OCI-LY7 (cell line): ENCODE measurements at regions not wholly inside any gene's neighbourhood (a gene's known extent, or its start where the extent isn't known, plus 50 kb on each side); places are given as distances from the start of the nearest gene placed in this dataset.

Source experiments
- BruUV-seq: library from RNA; stranded (reverse); fragments of 400-500 nt; replicated peaks from 2 replicates; lab custom pipeline; 2021; lab: Mats Ljungman, UMichigan
- CTCF ChIA-PET: fragments of 300-600 bp; sonication (Branson Sonifier 250); formaldehyde crosslinking; loops from one replicate; lab custom pipeline; 2022; ENCODE audit warnings: antibody characterized with exemption; ENCODE audit not compliant: unreplicated experiment; lab: Charles Lee
- POLR2A ChIA-PET: fragments of 300-600 bp; sonication (Branson Sonifier 250); formaldehyde crosslinking; loops from one replicate; lab custom pipeline; 2022; ENCODE audit warnings: antibody characterized with exemption; lab: Charles Lee
- DNase-seq: peaks from one replicate; pipeline ENCODE4 v3.0.0-alpha.2; 2015; ENCODE audit warnings: low spot score
- H2AFZ ChIP-seq: fragments of 200-600 bp; sonication (generic), shearing (Covaris generic); 2 replicates; pipeline ENCODE4 v1.6.1; 2014; ENCODE audit warnings: mild to moderate bottlenecking, antibody characterized with exemption, low read length, moderate library complexity
- H3K27ac ChIP-seq: fragments of 200-600 bp; sonication (generic); 2 replicates; pipeline ENCODE4 v1.5.1; 2014; ENCODE audit warnings: mixed run types, low read depth, mild to moderate bottlenecking, moderate library complexity, low read length, inconsistent platforms; ENCODE audit not compliant: poor library complexity, severe bottlenecking
- H3K36me3 ChIP-seq: fragments of 200-600 bp; sonication (generic); 2 replicates; pipeline ENCODE4 v1.6.1; 2014; ENCODE audit warnings: mild to moderate bottlenecking, antibody characterized with exemption, low read length, moderate library complexity, mixed read lengths; ENCODE audit not compliant: insufficient read depth
- H3K4me1 ChIP-seq: fragments of 200-600 bp; sonication (generic); 2 replicates; pipeline ENCODE4 v1.5.1; 2014; ENCODE audit warnings: mild to moderate bottlenecking, low read length; ENCODE audit not compliant: insufficient read depth, poor library complexity, severe bottlenecking
- H3K4me2 ChIP-seq: fragments of 200-600 bp; sonication (generic); 2 replicates; pipeline ENCODE4 v1.6.1; 2014; ENCODE audit warnings: mild to moderate bottlenecking, low read length
- H3K4me3 ChIP-seq: fragments of 200-600 bp; sonication (generic); 2 replicates; pipeline ENCODE4 v1.5.1; 2014; ENCODE audit warnings: mild to moderate bottlenecking, low read depth, low read length; ENCODE audit not compliant: poor library complexity, severe bottlenecking
- H3K79me2 ChIP-seq: fragments of 200-600 bp; sonication (generic); 2 replicates; pipeline ENCODE4 v1.6.1; 2016; ENCODE audit warnings: low read depth, mild to moderate bottlenecking, low read length, moderate library complexity, mixed read lengths; ENCODE audit not compliant: insufficient read depth
- H3K9me2 ChIP-seq: fragments of 200-600 bp; sonication (generic); 2 replicates; pipeline ENCODE4 v1.6.1; 2016; ENCODE audit warnings: mild to moderate bottlenecking, low read length, mixed read lengths; ENCODE audit not compliant: insufficient read depth
- H3K9me3 ChIP-seq: fragments of 200-600 bp; sonication (generic); 2 replicates; pipeline ENCODE4 v1.6.1; 2014; ENCODE audit warnings: mild to moderate bottlenecking, mixed run types, low read length, mixed read lengths
- H4K20me1 ChIP-seq: fragments of 200-600 bp; sonication (generic); 2 replicates; pipeline ENCODE4 v1.6.1; 2014; ENCODE audit warnings: mild to moderate bottlenecking, antibody characterized with exemption, low read length, moderate library complexity, mixed read lengths; ENCODE audit not compliant: insufficient read depth
- EZH2phosphoT487 ChIP-seq: fragments of 200-600 bp; sonication (generic); IDR thresholded peaks from 2 replicates; pipeline ENCODE4 v1.6.1; 2018; ENCODE audit warnings: low read depth, borderline replicate concordance, mild to moderate bottlenecking, mixed run types, antibody characterized with exemption, low read length, moderate library complexity, mixed read lengths
- intact Hi-C: fragments of 100-400 bp; cut with micrococcal nuclease; formaldehyde crosslinking; loops from one replicate; pipeline ENCODE4 v1.10.0; 2022; ENCODE audit not compliant: unreplicated experiment
- TF ChIP-seq, protein P1 (sequence below): fragments of 200-600 bp; sonication (generic); conservative IDR thresholded peaks from 2 replicates; pipeline ENCODE4 v1.5.1; 2014; ENCODE audit warnings: mild to moderate bottlenecking, antibody characterized with exemption, low read length, moderate library complexity, mixed read lengths

DNA sequence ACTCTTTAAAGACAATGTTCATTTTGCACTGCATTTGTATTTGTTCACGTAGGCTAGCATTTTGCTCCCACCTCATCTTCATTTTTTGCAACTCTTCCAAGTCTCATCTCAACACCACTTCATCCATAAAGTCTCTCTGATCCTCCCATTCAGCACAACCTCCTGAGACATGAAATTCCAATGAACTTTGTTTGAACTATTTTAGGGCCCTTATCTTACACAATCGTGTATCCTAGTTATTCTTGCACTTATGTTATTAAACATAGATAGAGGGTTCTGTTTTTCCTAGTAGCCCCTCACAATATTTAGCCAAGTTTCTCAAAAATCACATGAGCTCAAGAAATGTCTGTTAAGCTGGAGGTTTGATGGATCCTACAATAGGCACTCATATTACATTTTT is 500.5 kb upstream of the ADAMTS5 start:
- intact Hi-C loops: no loop called here
- TF ChIP-seq, protein P1, sequence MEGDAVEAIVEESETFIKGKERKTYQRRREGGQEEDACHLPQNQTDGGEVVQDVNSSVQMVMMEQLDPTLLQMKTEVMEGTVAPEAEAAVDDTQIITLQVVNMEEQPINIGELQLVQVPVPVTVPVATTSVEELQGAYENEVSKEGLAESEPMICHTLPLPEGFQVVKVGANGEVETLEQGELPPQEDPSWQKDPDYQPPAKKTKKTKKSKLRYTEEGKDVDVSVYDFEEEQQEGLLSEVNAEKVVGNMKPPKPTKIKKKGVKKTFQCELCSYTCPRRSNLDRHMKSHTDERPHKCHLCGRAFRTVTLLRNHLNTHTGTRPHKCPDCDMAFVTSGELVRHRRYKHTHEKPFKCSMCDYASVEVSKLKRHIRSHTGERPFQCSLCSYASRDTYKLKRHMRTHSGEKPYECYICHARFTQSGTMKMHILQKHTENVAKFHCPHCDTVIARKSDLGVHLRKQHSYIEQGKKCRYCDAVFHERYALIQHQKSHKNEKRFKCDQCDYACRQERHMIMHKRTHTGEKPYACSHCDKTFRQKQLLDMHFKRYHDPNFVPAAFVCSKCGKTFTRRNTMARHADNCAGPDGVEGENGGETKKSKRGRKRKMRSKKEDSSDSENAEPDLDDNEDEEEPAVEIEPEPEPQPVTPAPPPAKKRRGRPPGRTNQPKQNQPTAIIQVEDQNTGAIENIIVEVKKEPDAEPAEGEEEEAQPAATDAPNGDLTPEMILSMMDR: no peak
- TF ChIP-seq EZH2phosphoT487: no peak
- BruUV-seq: no TSS peak
- CTCF ChIA-PET: no interaction called here
- no peaks in the 10 kb centered on the region for H3K36me3 ChIP-seq
- H3K9me3 ChIP-seq: 0 out of 2 replicates have a peak, but pooled peaks cover 6% of the 10 kb centered on the region
- H3K4me1 ChIP-seq: no peaks in the 10 kb centered on the region
- no peaks in the 10 kb centered on the region for H4K20me1 ChIP-seq
- H3K4me3 ChIP-seq: no peak overlapping the region
- H3K79me2 ChIP-seq: no peaks in the 10 kb centered on the region
- no peak overlapping the region for H3K4me2 ChIP-seq
- no peak overlapping the region for H2AFZ ChIP-seq
- no peak for DNase-seq
- POLR2A ChIA-PET: interaction anchor here (0.7 to 1.3 kb wide), 2 partner anchors 8 to 953 kb away, joined by 3 read pairs; no protein-coding TSS in a partner anchor
- H3K9me2 ChIP-seq: no peaks in the 10 kb centered on the region
- no peak overlapping the region for H3K27ac ChIP-seq

DNA sequence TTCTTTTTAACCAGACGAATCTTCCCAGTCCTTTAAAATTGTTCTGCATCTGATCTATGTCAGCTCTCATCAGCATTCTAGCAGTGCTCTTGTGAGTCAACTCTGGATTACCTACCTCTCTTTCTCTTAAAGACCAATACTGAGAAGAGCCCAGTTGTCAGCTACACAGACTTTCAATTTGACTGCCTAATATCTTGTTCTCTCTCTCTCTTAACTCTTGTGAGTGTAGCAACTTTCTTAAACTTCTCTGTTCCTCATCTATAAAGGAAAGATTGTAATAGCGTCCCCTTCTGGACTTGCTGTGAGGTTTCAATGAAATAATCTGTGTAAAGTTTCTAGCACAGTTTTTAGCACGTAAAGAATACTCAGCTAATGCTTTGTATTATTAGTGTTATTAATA is 499.3 kb upstream of the ADAMTS5 start:
- intact Hi-C loops: no loop called here
- Histone ChIP-seq H3K36me3 (no peaks in the 10 kb centered on the region), H3K4me3 (no peak overlapping the region), H3K4me1 (no peaks in the 10 kb centered on the region), H3K27ac (no peak overlapping the region), H3K4me2 (no peak overlapping the region), H3K9me2 (no peaks in the 10 kb centered on the region), H3K79me2 (no peaks in the 10 kb centered on the region), H3K9me3 (0 out of 2 replicates have a peak, but pooled peaks cover 6% of the 10 kb centered on the region), H2AFZ (no peak overlapping the region), H4K20me1 (no peaks in the 10 kb centered on the region)
- BruUV-seq: no TSS peak
- CTCF ChIA-PET: no interaction called here
- TF ChIP-seq EZH2phosphoT487: no peak
- TF ChIP-seq, protein P1: no peak
- POLR2A ChIA-PET: no interaction called here
- no peak for DNase-seq

DNA sequence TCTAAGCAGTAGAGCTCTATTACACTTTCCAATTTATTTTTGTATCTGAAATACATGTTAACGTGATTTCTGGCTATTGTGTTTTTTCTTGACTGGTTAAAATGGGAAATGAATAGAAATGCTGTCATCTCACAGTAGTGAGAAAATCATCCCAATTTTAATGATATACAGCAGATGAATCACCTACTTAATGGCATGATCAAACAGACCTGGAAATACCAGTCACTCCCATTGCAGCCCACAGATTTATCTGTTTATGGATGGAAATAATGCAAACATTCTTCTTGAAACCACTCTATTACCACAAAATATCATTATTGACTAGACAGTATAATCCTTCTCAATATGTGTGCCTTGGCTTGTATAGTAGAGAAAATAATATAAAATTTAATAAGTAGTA is 497.8 kb upstream of the ADAMTS5 start:
- Histone ChIP-seq H3K36me3 (no peaks in the 10 kb centered on the region), H3K9me3 (0 out of 2 replicates have a peak, but pooled peaks cover 6% of the 10 kb centered on the region), H3K4me1 (no peaks in the 10 kb centered on the region), H4K20me1 (no peaks in the 10 kb centered on the region), H3K4me2 (no peak overlapping the region), H3K4me3 (no peak overlapping the region), H2AFZ (no peak overlapping the region), H3K79me2 (no peaks in the 10 kb centered on the region), H3K27ac (no peak overlapping the region), H3K9me2 (no peaks in the 10 kb centered on the region)
- ChIA-PET POLR2A (interaction anchor here (0.9 kb wide), 1 partner anchor 13 kb away, joined by 4 read pairs; no protein-coding TSS in a partner anchor), CTCF (no interaction called here)
- DNase-seq: no peak
- BruUV-seq: no TSS peak
- intact Hi-C loops: no loop called here
- TF ChIP-seq, protein P1: no peak
- no peak for TF ChIP-seq EZH2phosphoT487
